Right lobe of liver (tissue), 4 donors: ENCODE measurements at regions not wholly inside any gene's neighbourhood (a gene's known extent, or its start where the extent isn't known, plus 50 kb on each side); places are given as distances from the start of the nearest gene placed in this dataset.

Source experiments
- CTCF ChIP-seq, 4 donors: fragments of 200-600 bp in 3 of 4; fragments of 450-650 bp in 1 of 4; IDR thresholded peaks; one replicate each; pipeline versions ENCODE4 v1.5.1 to v1.8.0; 2016 to 2022; ENCODE audit warnings: antibody characterized with exemption in 4 of 4, mild to moderate bottlenecking in 2 of 4
- POLR2A ChIP-seq: fragments of 450-650 bp; IDR thresholded peaks from one replicate; pipeline ENCODE4 v1.6.1; 2017; ENCODE audit warnings: antibody characterized with exemption, mild to moderate bottlenecking
- donor health status: DM: no; HTN: no; CAD: no.
- donor health status: DM: no; HTN: no; CAD: no.
- donor health status: DM: no; HTN: yes; CAD: no.

- TF ChIP-seq CTCF (IDR thresholded peaks at IDR 0.05) (no peak), POLR2A (no peak)
Observed at GRCh38 chr6:130683761-130684517, 143.3 kb upstream of the SMLR1 start.
